HG03095 (cell line): ENCODE measurements at regions not wholly inside any gene's neighbourhood (a gene's known extent, or its start where the extent isn't known, plus 50 kb on each side); places are given as distances from the start of the nearest gene placed in this dataset.
"Not testable (repeated sequence)": the region's sequence is repeated elsewhere in the genome, so short reads cannot be mapped to it uniquely, and the experiment has no call there.

Source experiments
- ATAC-seq: cut with Tn5 transposase; IDR thresholded peaks from one replicate; pipeline ENCODE4 v1.9.1; 2021; ENCODE audit warnings: moderate library complexity; ENCODE audit not compliant: unreplicated experiment

- ATAC-seq = no peak
Measured at GRCh38 chrX:75873993-75874392, 88.9 kb upstream of the MAGEE2 start.

- ATAC-seq = no peak
Measured at GRCh38 chrX:75883446-75883845, 98.4 kb upstream of the MAGEE2 start.

- ATAC-seq = no peak
Measured at GRCh38 chrX:75887833-75888232, 102.8 kb upstream of the MAGEE2 start.

- ATAC-seq = no peak
Measured at GRCh38 chrX:75892749-75893148, 107.7 kb upstream of the MAGEE2 start.

GRCh38 chrX:75893281-75893680, 108.2 kb upstream of the MAGEE2 start:
- no peak for ATAC-seq

GRCh38 chrX:75911716-75912115, 126.7 kb upstream of the MAGEE2 start:
- no peak for ATAC-seq

- no peak for ATAC-seq
Measured at GRCh38 chrX:75957107-75957610, 172.1 kb upstream of the MAGEE2 start.

GRCh38 chrX:75961321-75961720, 176.3 kb upstream of the MAGEE2 start:
- ATAC-seq = not testable (repeated sequence)

GRCh38 chrX:75963774-75964173, 178.7 kb upstream of the MAGEE2 start:
- no peak for ATAC-seq

- no peak for ATAC-seq
Measured at GRCh38 chrX:75968293-75968692, 183.2 kb upstream of the MAGEE2 start.

- ATAC-seq = no peak
Measured at GRCh38 chrX:75986976-75987375, 185.9 kb upstream of the PBDC1 start.

GRCh38 chrX:75989806-75990590, 182.9 kb upstream of the PBDC1 start:
- ATAC-seq = peak; percentile 84

- no peak for ATAC-seq
Measured at GRCh38 chrX:75997692-75998091, 175.2 kb upstream of the PBDC1 start.

- no peak for ATAC-seq
Measured at GRCh38 chrX:76014321-76014720, 158.5 kb upstream of the PBDC1 start.

GRCh38 chrX:76026292-76026691, 146.6 kb upstream of the PBDC1 start:
- no peak for ATAC-seq

- ATAC-seq = no peak
Measured at GRCh38 chrX:76026751-76027150, 146.1 kb upstream of the PBDC1 start.

- no peak for ATAC-seq
Measured at GRCh38 chrX:76029385-76029784, 143.5 kb upstream of the PBDC1 start.

- ATAC-seq = no peak
Measured at GRCh38 chrX:76064825-76065224, 108.0 kb upstream of the PBDC1 start.

- ATAC-seq = no peak
Measured at GRCh38 chrX:76076124-76076523, 96.7 kb upstream of the PBDC1 start.

- no peak for ATAC-seq
Measured at GRCh38 chrX:76109654-76110053, 63.2 kb upstream of the PBDC1 start.
